Activated naive CD8-positive, alpha-beta T cell treated with anti-CD3 and anti-CD28 coated beads for 36 hours (primary cell): ENCODE measurements at regions not wholly inside any gene's neighbourhood (a gene's known extent, or its start where the extent isn't known, plus 50 kb on each side); places are given as distances from the start of the nearest gene placed in this dataset.

ENCODE experiments used
- DNase-seq: peaks from one replicate; pipeline ENCODE4 v3.0.0; 2021
- H3K27ac Mint-ChIP-seq: one replicate; pipeline ENCODE4 v1.8.0; 2022; ENCODE audit warnings: mild to moderate bottlenecking, moderate library complexity, mixed read lengths
- H3K27me3 Mint-ChIP-seq: one replicate; pipeline ENCODE4 v1.8.0; 2022; ENCODE audit warnings: mild to moderate bottlenecking, mixed read lengths
- H3K36me3 Mint-ChIP-seq: one replicate; pipeline ENCODE4 v1.8.0; 2021; ENCODE audit warnings: mild to moderate bottlenecking, mixed read lengths
- H3K4me1 Mint-ChIP-seq: one replicate; pipeline ENCODE4 v1.8.0; 2021; ENCODE audit warnings: mixed read lengths
- H3K4me3 Mint-ChIP-seq: one replicate; pipeline ENCODE4 v1.8.0; 2022; ENCODE audit warnings: mild to moderate bottlenecking, moderate library complexity, mixed read lengths
- H3K9me3 Mint-ChIP-seq: one replicate; pipeline ENCODE4 v1.8.0; 2022; ENCODE audit warnings: mixed read lengths

- Mint-ChIP-seq H3K36me3 (no peaks in the 10 kb centered on the region), H3K4me1 (no peaks in the 10 kb centered on the region), H3K27ac (no peak overlapping the region), H3K27me3 (peaks cover 26% of the 10 kb centered on the region), H3K9me3 (no peaks in the 10 kb centered on the region), H3K4me3 (no peak overlapping the region)
- no peak for DNase-seq
These were observed 172.6 kb upstream of the PPP2R2B start for GRCh38 chr5:147051193-147051592.

DNA sequence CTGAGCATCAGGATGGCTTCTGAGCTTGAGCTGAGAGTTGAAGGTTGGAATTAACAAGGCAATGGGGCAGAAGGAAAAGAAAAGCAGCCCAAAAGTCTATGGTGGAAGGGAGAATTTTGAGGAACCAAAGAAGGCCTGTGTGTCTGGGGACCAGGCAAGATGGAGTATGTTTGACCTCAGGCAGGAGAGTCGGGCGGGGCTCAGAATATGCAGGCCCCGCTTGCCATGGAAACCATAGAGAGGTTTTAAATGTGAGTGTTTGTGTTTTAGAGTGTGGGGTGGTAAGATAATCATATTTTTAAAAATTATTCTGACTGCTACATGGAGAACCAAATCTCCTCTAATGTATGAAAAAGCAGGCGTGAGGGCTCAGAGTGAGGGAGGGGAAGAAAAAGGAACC, 174.0 kb upstream of the PPP2R2B start:
- Mint-ChIP-seq H3K36me3 (no peaks in the 10 kb centered on the region), H3K27ac (no peak overlapping the region), H3K4me3 (no peak overlapping the region), H3K27me3 (peaks cover 26% of the 10 kb centered on the region), H3K9me3 (no peaks in the 10 kb centered on the region), H3K4me1 (no peaks in the 10 kb centered on the region)
- DNase-seq, result no peak

DNA sequence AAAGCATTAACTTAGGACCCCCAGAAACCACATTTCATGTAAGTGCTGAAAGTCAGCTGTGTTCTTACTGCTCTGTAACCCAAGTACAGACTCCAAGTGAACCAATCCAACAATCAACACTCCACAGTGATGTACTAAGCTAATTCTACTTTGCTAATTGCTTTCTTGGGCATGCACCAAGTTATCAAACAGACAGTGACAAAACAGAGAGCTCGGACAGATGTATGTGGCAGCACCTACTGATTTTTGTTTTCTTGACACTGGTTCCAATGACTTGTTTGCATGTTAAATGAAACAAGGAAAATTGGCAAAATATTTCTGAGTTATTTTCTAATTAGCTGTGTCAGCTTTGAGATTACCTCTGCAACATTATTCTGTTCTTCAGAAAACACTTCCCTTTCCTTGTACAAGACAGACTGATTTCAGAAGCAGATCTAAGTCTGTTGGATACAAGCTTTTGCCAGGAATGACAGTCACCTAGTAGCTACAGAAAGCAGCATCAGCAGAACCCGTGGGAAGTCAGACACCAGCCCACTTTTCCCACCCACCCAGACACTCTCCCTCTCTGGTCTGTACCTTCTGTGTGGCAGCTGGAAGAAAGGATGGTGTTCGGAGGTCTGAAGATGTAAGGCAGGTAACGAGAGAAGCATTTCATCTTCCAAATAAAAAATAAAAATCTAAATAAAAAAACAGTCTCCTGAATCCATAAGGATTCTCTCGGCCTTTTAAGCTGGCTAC, 176.7 kb upstream of the PPP2R2B start:
- no peak for DNase-seq
- Mint-ChIP-seq H3K27me3 (peaks cover 18% of the 10 kb centered on the region), H3K36me3 (no peaks in the 10 kb centered on the region), H3K4me1 (no peaks in the 10 kb centered on the region), H3K4me3 (no peak overlapping the region), H3K27ac (no peak overlapping the region), H3K9me3 (no peaks in the 10 kb centered on the region)

DNA sequence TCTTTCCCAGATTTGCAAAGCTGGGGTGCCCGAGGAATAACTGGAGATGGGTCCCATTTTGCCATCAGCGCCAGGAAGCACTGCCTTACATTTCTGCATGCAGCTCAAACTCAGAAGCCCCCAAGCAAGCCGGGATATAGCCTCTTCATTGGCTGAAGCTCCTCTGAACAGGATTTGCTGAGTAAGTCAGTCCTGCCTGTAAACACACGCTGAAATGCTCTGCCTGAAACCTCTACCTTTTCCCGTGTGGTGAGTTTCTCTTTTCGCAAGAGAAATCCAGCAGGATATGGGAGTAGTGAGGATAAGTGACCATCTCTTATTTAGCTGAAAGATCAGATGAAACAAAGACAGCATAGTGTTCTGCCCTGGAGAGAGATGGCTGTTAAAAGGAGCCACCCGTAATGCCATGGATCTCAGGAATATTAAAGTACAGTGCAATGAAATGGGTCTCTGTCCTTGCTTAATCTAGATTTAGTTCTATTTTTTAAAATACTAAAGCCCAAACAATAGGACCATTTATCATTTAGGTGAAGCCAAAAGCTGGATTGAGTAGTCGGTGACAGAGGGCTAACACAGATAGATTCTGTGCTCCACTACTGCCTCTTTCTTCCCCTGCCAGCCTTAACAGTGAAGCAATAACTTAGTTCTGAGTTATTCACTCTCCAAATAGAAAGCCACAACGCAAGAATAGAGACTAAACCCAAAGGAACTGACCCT, 177.5 kb upstream of the PPP2R2B start:
- H3K27ac Mint-ChIP-seq, result no peak overlapping the region
- peaks cover 18% of the 10 kb centered on the region for H3K27me3 Mint-ChIP-seq

DNA sequence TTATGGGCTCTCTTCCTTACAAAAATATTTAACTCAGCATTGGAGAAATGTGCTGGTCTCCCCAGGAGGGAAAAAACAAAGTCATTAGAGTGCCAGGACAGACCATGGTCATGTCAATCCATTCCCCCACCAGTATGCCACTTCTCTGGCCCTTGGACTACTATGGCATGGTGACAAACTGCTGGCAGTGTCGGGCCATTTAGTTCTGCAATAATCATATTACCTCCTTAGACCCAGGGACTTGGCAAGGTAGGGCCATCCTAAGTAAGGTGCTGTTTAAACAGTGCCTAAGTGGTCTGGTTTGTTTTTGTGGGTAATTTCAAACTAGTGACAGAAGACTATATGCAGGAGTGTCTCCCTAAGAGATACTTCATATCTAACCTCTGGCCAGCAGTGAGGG, 177.8 kb upstream of the STK32A start:
- no peaks in the 10 kb centered on the region for H3K4me1 Mint-ChIP-seq
- H3K9me3 Mint-ChIP-seq, result no peaks in the 10 kb centered on the region
- DNase-seq, result no peak
- no peak overlapping the region for H3K4me3 Mint-ChIP-seq
- H3K27me3 Mint-ChIP-seq, result peaks cover 18% of the 10 kb centered on the region
- H3K27ac Mint-ChIP-seq, result no peak overlapping the region
- no peaks in the 10 kb centered on the region for H3K36me3 Mint-ChIP-seq

More for the DNA sequence above, 177.5 kb upstream of the PPP2R2B start:
- DNase-seq, result no peak
- H3K9me3 Mint-ChIP-seq, result no peaks in the 10 kb centered on the region
- H3K36me3 Mint-ChIP-seq, result no peaks in the 10 kb centered on the region
- H3K4me3 Mint-ChIP-seq, result no peak overlapping the region
- H3K4me1 Mint-ChIP-seq, result no peaks in the 10 kb centered on the region

DNA sequence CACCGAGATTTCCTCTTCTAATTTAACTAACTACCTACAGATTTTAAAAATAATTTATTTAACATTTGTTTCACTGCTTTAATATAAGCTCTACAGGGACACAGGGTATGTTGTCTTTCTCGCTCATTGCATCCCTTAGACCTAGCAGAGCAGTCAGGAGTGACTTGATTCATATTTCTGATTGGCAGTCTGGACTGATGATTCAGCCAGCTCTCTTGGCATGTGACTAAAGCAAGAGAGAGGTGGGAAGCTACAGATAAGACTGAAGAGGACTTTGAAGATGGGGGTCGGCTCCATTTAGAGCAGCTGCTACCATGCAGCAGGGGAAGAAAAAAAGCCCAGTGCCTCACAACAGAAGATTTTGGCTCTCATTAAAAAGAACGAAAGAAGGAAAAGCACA, 173.4 kb upstream of the STK32A start:
- no peaks in the 10 kb centered on the region for H3K9me3 Mint-ChIP-seq
- no peak overlapping the region for H3K4me3 Mint-ChIP-seq
- H3K36me3 Mint-ChIP-seq, result no peaks in the 10 kb centered on the region
- no peaks in the 10 kb centered on the region for H3K27me3 Mint-ChIP-seq
- no peak for DNase-seq
- peaks cover 5% of the 10 kb centered on the region for H3K4me1 Mint-ChIP-seq
- H3K27ac Mint-ChIP-seq, result no peak overlapping the region

- H3K36me3 Mint-ChIP-seq, result no peaks in the 10 kb centered on the region
- peaks cover 2% of the 10 kb centered on the region for H3K9me3 Mint-ChIP-seq
These were observed 172.4 kb upstream of the STK32A start for GRCh38 chr5:147062427-147062826.

DNA sequence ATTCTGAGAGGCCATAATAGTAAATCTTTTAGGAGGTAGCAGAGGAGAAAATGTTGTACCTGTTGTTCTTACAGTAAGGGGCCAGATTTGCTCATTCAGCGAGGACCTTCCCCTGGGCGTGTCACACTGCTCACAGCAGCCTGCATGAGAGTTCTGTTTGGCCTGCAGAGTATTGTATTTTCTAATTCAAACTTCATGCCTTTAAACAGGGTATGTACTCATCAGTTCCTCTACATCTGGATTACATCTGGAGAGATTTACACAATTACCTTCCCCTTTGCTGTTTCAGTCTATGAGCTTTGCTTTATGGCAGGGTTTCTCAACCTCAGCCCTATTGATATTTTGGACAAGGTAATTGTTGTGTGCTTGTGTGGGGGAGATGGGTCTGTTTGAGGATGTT, 170.9 kb upstream of the STK32A start:
- Mint-ChIP-seq H3K4me3 (no peak overlapping the region), H3K27ac (no peak overlapping the region), H3K36me3 (no peaks in the 10 kb centered on the region), H3K27me3 (no peaks in the 10 kb centered on the region), H3K4me1 (peaks cover 5% of the 10 kb centered on the region), H3K9me3 (peaks cover 2% of the 10 kb centered on the region)
- DNase-seq, result no peak

More at GRCh38 chr5:147062427-147062826, 172.4 kb upstream of the STK32A start:
- Mint-ChIP-seq H3K4me1 (peaks cover 5% of the 10 kb centered on the region), H3K4me3 (no peak overlapping the region), H3K27me3 (no peaks in the 10 kb centered on the region), H3K27ac (no peak overlapping the region)
- DNase-seq, result no peak

DNA sequence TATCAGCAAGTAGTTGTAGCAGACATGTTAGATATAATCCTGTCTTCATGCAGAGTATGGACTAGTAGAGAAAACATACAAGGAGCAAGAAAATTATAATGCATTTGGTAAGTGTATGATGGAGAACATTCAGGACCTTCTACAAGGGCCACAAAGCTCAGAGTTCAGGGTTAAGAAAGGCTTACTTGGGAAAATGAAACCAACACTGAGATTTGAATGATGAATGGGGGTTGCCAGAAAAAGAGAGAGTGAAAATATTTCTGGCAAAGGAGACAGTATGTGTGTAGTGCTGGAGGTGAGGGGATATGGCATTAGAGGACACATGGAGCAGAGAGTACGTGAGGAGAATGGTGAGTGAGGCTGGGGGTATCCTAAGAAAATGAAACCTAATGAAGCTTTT, 169.8 kb upstream of the STK32A start:
- DNase-seq, result no peak
- H3K36me3 Mint-ChIP-seq, result no peaks in the 10 kb centered on the region
- H3K4me1 Mint-ChIP-seq, result peaks cover 5% of the 10 kb centered on the region
- H3K9me3 Mint-ChIP-seq, result peaks cover 2% of the 10 kb centered on the region
- H3K27ac Mint-ChIP-seq, result no peak overlapping the region
- no peaks in the 10 kb centered on the region for H3K27me3 Mint-ChIP-seq
- H3K4me3 Mint-ChIP-seq, result no peak overlapping the region

- Mint-ChIP-seq H3K27me3 (no peaks in the 10 kb centered on the region), H3K4me1 (peaks cover 5% of the 10 kb centered on the region), H3K4me3 (no peak overlapping the region), H3K9me3 (peaks cover 2% of the 10 kb centered on the region), H3K36me3 (no peaks in the 10 kb centered on the region), H3K27ac (no peak overlapping the region)
- DNase-seq, result no peak
These were observed 165.8 kb upstream of the STK32A start for GRCh38 chr5:147068998-147069397.

DNA sequence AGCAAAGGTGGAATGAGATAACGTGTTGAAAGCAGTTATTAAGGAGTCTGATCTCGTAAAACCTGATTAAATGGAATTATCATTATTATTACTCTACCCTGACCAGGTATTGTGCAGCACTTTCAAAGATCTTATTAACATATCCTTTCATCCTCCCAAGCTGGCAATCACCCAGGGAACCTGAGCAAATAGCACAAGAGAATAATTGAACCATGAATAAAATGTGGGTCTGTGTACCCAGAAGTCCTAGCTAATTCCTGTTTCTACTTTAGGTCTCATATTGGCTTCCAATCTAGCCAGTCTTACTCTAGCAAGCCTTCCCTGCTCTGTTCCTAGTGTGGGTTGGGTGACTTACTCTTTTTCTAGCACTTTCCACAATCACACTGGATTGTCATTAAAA, 162.2 kb upstream of the STK32A start:
- Mint-ChIP-seq H3K36me3 (no peaks in the 10 kb centered on the region), H3K4me3 (no peak overlapping the region), H3K27me3 (no peaks in the 10 kb centered on the region), H3K4me1 (no peaks in the 10 kb centered on the region), H3K9me3 (no peaks in the 10 kb centered on the region), H3K27ac (no peak overlapping the region)
- DNase-seq, result no peak

DNA sequence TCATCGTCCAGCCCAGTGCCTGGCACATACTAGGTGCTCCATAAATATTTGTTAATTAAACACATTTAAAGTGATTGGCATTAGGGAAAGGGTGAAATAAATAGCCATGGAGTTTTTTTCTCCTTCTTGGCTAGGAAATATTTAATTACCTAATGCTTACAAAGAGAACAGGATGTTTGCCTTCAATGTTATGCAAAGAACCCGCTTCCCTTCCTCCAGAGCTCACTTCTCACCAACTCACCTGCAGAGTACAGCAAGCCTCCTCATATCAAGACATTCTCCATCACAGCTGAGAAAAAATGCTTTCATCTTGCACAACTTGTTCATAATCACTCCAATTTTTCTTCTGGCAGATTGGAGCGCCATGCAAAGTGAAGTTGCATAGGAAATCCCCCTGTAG, 161.7 kb upstream of the STK32A start:
- Mint-ChIP-seq H3K9me3 (no peaks in the 10 kb centered on the region), H3K27ac (no peak overlapping the region), H3K36me3 (no peaks in the 10 kb centered on the region), H3K4me1 (no peaks in the 10 kb centered on the region), H3K4me3 (no peak overlapping the region), H3K27me3 (no peaks in the 10 kb centered on the region)
- no peak for DNase-seq

GRCh38 chr5:147075187-147075586, 159.6 kb upstream of the STK32A start:
- Mint-ChIP-seq H3K4me1 (no peaks in the 10 kb centered on the region), H3K4me3 (no peak overlapping the region), H3K27ac (no peak overlapping the region), H3K9me3 (peaks cover 2% of the 10 kb centered on the region), H3K27me3 (no peaks in the 10 kb centered on the region), H3K36me3 (no peaks in the 10 kb centered on the region)
- no peak for DNase-seq

DNA sequence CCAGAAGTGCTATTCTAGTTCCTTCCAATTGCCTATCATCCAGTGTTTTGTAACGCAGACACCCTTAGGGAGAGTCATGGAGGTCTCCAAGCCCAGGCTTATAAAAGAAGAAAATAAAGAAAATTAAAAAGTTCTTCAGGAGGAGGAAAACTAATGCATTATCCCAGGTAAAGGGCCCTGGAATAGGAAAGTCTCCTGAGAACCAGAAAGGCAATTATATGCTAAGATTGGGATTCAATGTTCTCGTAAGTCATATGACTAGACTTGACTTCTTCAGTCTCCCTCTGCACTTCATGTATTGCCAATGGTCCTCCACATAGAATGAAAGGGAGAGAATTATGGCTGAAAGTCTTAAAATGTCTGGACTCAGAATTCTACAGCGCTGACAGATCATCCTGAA, 154.4 kb upstream of the STK32A start:
- Mint-ChIP-seq H3K9me3 (peaks cover 2% of the 10 kb centered on the region), H3K4me1 (no peaks in the 10 kb centered on the region), H3K27me3 (peaks cover 3% of the 10 kb centered on the region), H3K4me3 (no peak overlapping the region), H3K27ac (no peak overlapping the region), H3K36me3 (no peaks in the 10 kb centered on the region)
- DNase-seq, result no peak

GRCh38 chr5:147081311-147081764, 153.5 kb upstream of the STK32A start:
- Mint-ChIP-seq H3K9me3 (peaks cover 2% of the 10 kb centered on the region), H3K36me3 (no peaks in the 10 kb centered on the region), H3K4me3 (no peak overlapping the region), H3K27me3 (peaks cover 3% of the 10 kb centered on the region), H3K27ac (no peak overlapping the region), H3K4me1 (no peaks in the 10 kb centered on the region)
- DNase-seq, result no peak

GRCh38 chr5:147084702-147085101, 150.1 kb upstream of the STK32A start:
- Mint-ChIP-seq H3K9me3 (no peaks in the 10 kb centered on the region), H3K27ac (no peak overlapping the region), H3K36me3 (no peaks in the 10 kb centered on the region), H3K4me3 (no peak overlapping the region), H3K27me3 (peaks cover 3% of the 10 kb centered on the region), H3K4me1 (no peaks in the 10 kb centered on the region)
- no peak for DNase-seq
